Esophagus squamous epithelium (tissue), 5 donors: ENCODE measurements at regions not wholly inside any gene's neighbourhood (a gene's known extent, or its start where the extent isn't known, plus 50 kb on each side); places are given as distances from the start of the nearest gene placed in this dataset.

ENCODE experiments used
- DNase-seq: peaks from one replicate; lab custom pipeline; 2025; lab: John Stamatoyannopoulos, UW
- H3K27ac ChIP-seq, 4 donors: fragments of 200-600 bp; sonication (generic); one replicate each; pipeline ENCODE4 v1.5.1; 2016 to 2019; ENCODE audit warnings: mild to moderate bottlenecking in 1 of 4
- H3K27me3 ChIP-seq, 4 donors: fragments of 200-600 bp; sonication (generic); 1 replicate in 3 of 4; 2 replicates in 1 of 4; pipeline versions ENCODE4 v1.5.1 to v1.6.0; 2017 to 2021; ENCODE audit warnings: antibody characterized with exemption in 1 of 4
- H3K36me3 ChIP-seq, 3 donors: fragments of 200-600 bp; sonication (generic); one replicate each; pipeline ENCODE4 v1.5.1; 2016 to 2019
- H3K4me1 ChIP-seq, 3 donors: fragments of 200-600 bp; sonication (generic); one replicate each; pipeline ENCODE4 v1.5.1; 2017 to 2019
- H3K4me3 ChIP-seq, 4 donors: fragments of 200-600 bp; sonication (generic); 1 replicate in 3 of 4; 2 replicates in 1 of 4; pipeline ENCODE4 v1.5.1; 2016 to 2019; ENCODE audit warnings: mild to moderate bottlenecking in 2 of 4, moderate library complexity in 1 of 4
- H3K9me3 ChIP-seq, 3 donors: fragments of 200-600 bp; sonication (generic); one replicate each; pipeline ENCODE4 v1.5.1; 2016 to 2019
- POLR2A ChIP-seq, 4 donors: fragments of 450-650 bp; IDR thresholded peaks; one replicate each; pipeline ENCODE4 v1.6.1; 2017; ENCODE audit warnings: antibody characterized with exemption in 4 of 4, mild to moderate bottlenecking in 4 of 4, moderate library complexity in 3 of 4
- WGBS, 2 donors: methylation state at CpG; one replicate each; pipeline ENCODE4 v1.1.5; 2018; 5-methylcytosine and 5-hydroxymethylcytosine counted together
- intact Hi-C: fragments of 100-400 bp; cut with DNase I; formaldehyde crosslinking; loops from one replicate; pipeline ENCODE4 v1.15.0; 2022
- TF ChIP-seq, protein P1 (sequence below), 6 experiments: fragments of 450-650 bp in 4 of 6; fragments of 200-600 bp in 2 of 6; sonication (generic) in 2 of 6; IDR thresholded peaks; one replicate each; pipeline ENCODE4 v1.5.1; 2016 to 2019; ENCODE audit warnings: antibody characterized with exemption in 6 of 6, mild to moderate bottlenecking in 4 of 6, moderate library complexity in 4 of 6
- donor health status: DM: yes; HTN: yes; CAD: no.

- H3K4me3 ChIP-seq: no peak overlapping the region
- H3K4me1 ChIP-seq: no peaks in the 10 kb centered on the region
- no peaks in the 10 kb centered on the region for H3K9me3 ChIP-seq
- H3K27ac ChIP-seq: no peak overlapping the region
- H3K36me3 ChIP-seq: no peaks in the 10 kb centered on the region
- no peaks in the 10 kb centered on the region for H3K27me3 ChIP-seq
- WGBS, 2 donors: 57 to 75% methylated on average over 1 of the region's 1 CpG
- DNase-seq: no peak
- intact Hi-C loops: no loop called here
- TF ChIP-seq, protein P1, sequence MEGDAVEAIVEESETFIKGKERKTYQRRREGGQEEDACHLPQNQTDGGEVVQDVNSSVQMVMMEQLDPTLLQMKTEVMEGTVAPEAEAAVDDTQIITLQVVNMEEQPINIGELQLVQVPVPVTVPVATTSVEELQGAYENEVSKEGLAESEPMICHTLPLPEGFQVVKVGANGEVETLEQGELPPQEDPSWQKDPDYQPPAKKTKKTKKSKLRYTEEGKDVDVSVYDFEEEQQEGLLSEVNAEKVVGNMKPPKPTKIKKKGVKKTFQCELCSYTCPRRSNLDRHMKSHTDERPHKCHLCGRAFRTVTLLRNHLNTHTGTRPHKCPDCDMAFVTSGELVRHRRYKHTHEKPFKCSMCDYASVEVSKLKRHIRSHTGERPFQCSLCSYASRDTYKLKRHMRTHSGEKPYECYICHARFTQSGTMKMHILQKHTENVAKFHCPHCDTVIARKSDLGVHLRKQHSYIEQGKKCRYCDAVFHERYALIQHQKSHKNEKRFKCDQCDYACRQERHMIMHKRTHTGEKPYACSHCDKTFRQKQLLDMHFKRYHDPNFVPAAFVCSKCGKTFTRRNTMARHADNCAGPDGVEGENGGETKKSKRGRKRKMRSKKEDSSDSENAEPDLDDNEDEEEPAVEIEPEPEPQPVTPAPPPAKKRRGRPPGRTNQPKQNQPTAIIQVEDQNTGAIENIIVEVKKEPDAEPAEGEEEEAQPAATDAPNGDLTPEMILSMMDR (IDR thresholded peaks at IDR 0.05): no peak
- no peak for TF ChIP-seq POLR2A (IDR thresholded peaks at IDR 0.05)
Observed at GRCh38 chr7:125492521-125492920, 562.9 kb upstream of the POT1 start.

GRCh38 chr7:125491137-125491536, 561.5 kb upstream of the POT1 start:
- no peak for DNase-seq
- intact Hi-C loops: no loop called here
- Histone ChIP-seq H3K4me1 (no peaks in the 10 kb centered on the region), H3K4me3 (no peak overlapping the region), H3K36me3 (no peaks in the 10 kb centered on the region), H3K27me3 (no peaks in the 10 kb centered on the region), H3K9me3 (no peaks in the 10 kb centered on the region), H3K27ac (no peak overlapping the region)
- WGBS, 2 donors: 47 to 48% methylated on average over 1 of the region's 1 CpG
- TF ChIP-seq, protein P1 (IDR thresholded peaks at IDR 0.05): no peak
- TF ChIP-seq POLR2A (IDR thresholded peaks at IDR 0.05): no peak

- Histone ChIP-seq H3K27ac (no peak overlapping the region), H3K27me3 (no peaks in the 10 kb centered on the region), H3K4me1 (no peaks in the 10 kb centered on the region), H3K36me3 (no peaks in the 10 kb centered on the region), H3K9me3 (no peaks in the 10 kb centered on the region), H3K4me3 (no peak overlapping the region)
- intact Hi-C loops: no loop called here
- DNase-seq: no peak
- TF ChIP-seq, protein P1 (IDR thresholded peaks at IDR 0.05): no peak
- TF ChIP-seq POLR2A (IDR thresholded peaks at IDR 0.05): no peak
- 56 to 59% methylated on average over 4 of the region's 4 CpGs for WGBS, 2 donors
Observed at GRCh38 chr7:125490167-125490566, 560.5 kb upstream of the POT1 start.

DNA sequence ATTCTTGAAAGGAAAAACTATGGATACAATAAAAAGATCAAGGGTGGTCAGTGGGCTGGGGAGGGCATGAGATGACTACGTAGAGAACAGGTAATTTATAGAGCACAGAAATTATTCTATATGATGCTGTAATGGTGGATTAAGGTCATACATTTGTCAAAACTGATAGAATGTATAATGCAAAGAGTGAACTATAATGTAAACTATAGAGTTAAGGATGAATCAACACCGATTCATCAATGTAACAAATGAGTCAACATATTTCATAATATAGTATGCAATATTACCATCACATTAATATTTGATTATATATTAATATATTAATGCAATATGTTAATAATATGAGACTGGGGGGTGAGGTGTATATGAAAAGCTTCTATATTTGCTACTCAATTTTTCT, 555.6 kb upstream of the POT1 start:
- no peak overlapping the region for H3K4me3 ChIP-seq
- H3K4me1 ChIP-seq: no peaks in the 10 kb centered on the region
- no peak for DNase-seq
- no peaks in the 10 kb centered on the region for H3K27me3 ChIP-seq
- no peak overlapping the region for H3K27ac ChIP-seq
- no peak for TF ChIP-seq POLR2A (IDR thresholded peaks at IDR 0.05)
- TF ChIP-seq, protein P1 (IDR thresholded peaks at IDR 0.05): no peak
- intact Hi-C loops: no loop called here
- no peaks in the 10 kb centered on the region for H3K36me3 ChIP-seq
- WGBS, 2 donors: 59 to 60% methylated on average over 2 of the region's 2 CpGs
- no peaks in the 10 kb centered on the region for H3K9me3 ChIP-seq

DNA sequence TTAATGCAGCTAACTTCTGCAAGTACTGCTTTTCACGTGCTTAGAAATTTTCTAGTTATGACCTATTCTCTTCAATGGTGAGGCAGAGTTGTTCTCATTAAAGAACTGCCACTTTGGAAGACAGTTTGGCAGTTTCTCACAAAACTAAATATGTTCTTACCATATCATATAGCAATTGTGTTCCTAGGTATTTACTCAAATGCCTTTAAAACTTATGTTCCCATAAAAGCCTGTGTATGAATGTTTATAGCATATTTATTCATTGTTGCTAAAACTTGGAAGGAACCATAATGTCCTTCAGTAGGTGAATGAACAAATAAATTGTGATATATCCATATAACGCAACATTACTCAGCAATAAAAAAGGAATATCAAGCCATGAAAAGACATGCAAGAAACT, 555.1 kb upstream of the POT1 start:
- no peak overlapping the region for H3K4me3 ChIP-seq
- 79 to 82% methylated on average over 2 of the region's 2 CpGs for WGBS, 2 donors
- no peak for DNase-seq
- H3K4me1 ChIP-seq: no peaks in the 10 kb centered on the region
- no peak overlapping the region for H3K27ac ChIP-seq
- H3K36me3 ChIP-seq: no peaks in the 10 kb centered on the region
- H3K27me3 ChIP-seq: no peaks in the 10 kb centered on the region
- TF ChIP-seq POLR2A (IDR thresholded peaks at IDR 0.05): no peak
- TF ChIP-seq, protein P1 (IDR thresholded peaks at IDR 0.05): no peak
- H3K9me3 ChIP-seq: no peaks in the 10 kb centered on the region
- intact Hi-C loops: no loop called here
